ENCODE measurements at regions not wholly inside any gene's neighbourhood (a gene's known extent, or its start where the extent isn't known, plus 50 kb on each side); places are given as distances from the start of the nearest gene placed in this dataset.

GRCh38 chr14:101131451-101131916, 228.0 kb upstream of the RTL1 start:
- no peaks in the 10 kb centered on the region for H3K36me3 ChIP-seq
- no peaks in the 10 kb centered on the region for H3K9me3 ChIP-seq
- H3K27ac ChIP-seq, result no peak overlapping the region
- TF ChIP-seq POLR2AphosphoS5 (IDR thresholded peaks at IDR 0.05), result no peak
- TF ChIP-seq CTCF (IDR thresholded peaks at IDR 0.05), result no peak
- no peak for TF ChIP-seq POLR2A (IDR thresholded peaks at IDR 0.05)
- no peak for TF ChIP-seq EP300 (IDR thresholded peaks at IDR 0.05)
- H3K27me3 ChIP-seq, result peaks cover 0 to 67% (median 9%) of the 10 kb centered on the region in 3 donors
- DNase-seq, result peak in 1 of 2 donors; percentile 1
- no peak overlapping the region for H3K4me3 ChIP-seq
- intact Hi-C loops (cut with DNase I; ENCODE audit: low total_unique reads), result no loop called here
- no peaks in the 10 kb centered on the region for H3K4me1 ChIP-seq
- WGBS, 5 donors, result 24 to 47% (median 41%) methylated on average over 3 to 7 of the region's 7 CpGs

GRCh38 chr14:101132051-101132571, 228.6 kb upstream of the RTL1 start:
- Histone ChIP-seq H3K36me3 (no peaks in the 10 kb centered on the region), H3K9me3 (no peaks in the 10 kb centered on the region), H3K27ac (no peak overlapping the region), H3K4me3 (no peak overlapping the region), H3K27me3 (peaks cover 0 to 62% (median 9%) of the 10 kb centered on the region in 3 donors), H3K4me1 (no peaks in the 10 kb centered on the region)
- TF ChIP-seq CTCF (IDR thresholded peaks at IDR 0.05) (no peak), EP300 (IDR thresholded peaks at IDR 0.05) (no peak), POLR2AphosphoS5 (IDR thresholded peaks at IDR 0.05) (no peak), POLR2A (IDR thresholded peaks at IDR 0.05) (no peak)
- 40 to 72% (median 71%) methylated on average over 3 to 10 of the region's 10 CpGs for WGBS, 5 donors
- intact Hi-C loops (cut with DNase I; ENCODE audit: low total_unique reads), result no loop called here
- peak; percentile 22 to 30 for DNase-seq

GRCh38 chr14:101132588-101132987, 229.1 kb upstream of the RTL1 start:
- Histone ChIP-seq H3K4me1 (no peaks in the 10 kb centered on the region), H3K9me3 (no peaks in the 10 kb centered on the region), H3K27me3 (peaks cover 0 to 60% (median 9%) of the 10 kb centered on the region in 3 donors), H3K4me3 (no peak overlapping the region), H3K36me3 (no peaks in the 10 kb centered on the region), H3K27ac (no peak overlapping the region)
- 68 to 82% (median 72%) methylated on average over 6 to 7 of the region's 7 CpGs for WGBS, 5 donors
- intact Hi-C loops (cut with DNase I; ENCODE audit: low total_unique reads), result no loop called here
- no peak for DNase-seq
- TF ChIP-seq CTCF (IDR thresholded peaks at IDR 0.05) (no peak), POLR2A (IDR thresholded peaks at IDR 0.05) (no peak), EP300 (IDR thresholded peaks at IDR 0.05) (no peak)

- Histone ChIP-seq H3K36me3 (no peaks in the 10 kb centered on the region), H3K27ac (no peak overlapping the region), H3K4me1 (no peaks in the 10 kb centered on the region), H3K9me3 (no peaks in the 10 kb centered on the region), H3K4me3 (no peak overlapping the region), H3K27me3 (peaks cover 0 to 55% (median 8%) of the 10 kb centered on the region in 3 donors)
- TF ChIP-seq POLR2A (IDR thresholded peaks at IDR 0.05) (no peak), CTCF (IDR thresholded peaks at IDR 0.05) (no peak), POLR2AphosphoS5 (IDR thresholded peaks at IDR 0.05) (no peak), EP300 (IDR thresholded peaks at IDR 0.05) (no peak)
- DNase-seq, result peak in 1 of 2 donors; percentile 0
- WGBS, 5 donors, result 82 to 89% (median 85%) methylated on average over 8 of the region's 8 CpGs
- intact Hi-C loops (cut with DNase I; ENCODE audit: low total_unique reads), result no loop called here
Observed at GRCh38 chr14:101133068-101133467, 229.5 kb upstream of the RTL1 start.
